Stimulated activated CD8-positive, alpha-beta memory T cell treated with anti-CD3 and anti-CD28 coated beads, Interleukin-2, amount 100 ng/mL, for 48 hours (primary cell): ENCODE measurements at regions not wholly inside any gene's neighbourhood (a gene's known extent, or its start where the extent isn't known, plus 50 kb on each side); places are given as distances from the start of the nearest gene placed in this dataset.

Experiments
- DNase-seq, 2 donors: peaks; one replicate each; pipeline ENCODE4 v3.0.0-alpha.2; 2020; ENCODE audit warnings: low read depth in 2 of 2

- DNase-seq: no peak
Measured at GRCh38 chr1:14189381-14189780, 409.1 kb upstream of the KAZN start.

- no peak for DNase-seq
Measured at GRCh38 chr1:14190508-14190907, 408.0 kb upstream of the KAZN start.

- DNase-seq: no peak
Measured at GRCh38 chr1:14194511-14194910, 404.0 kb upstream of the KAZN start.

- DNase-seq: no peak
Measured at GRCh38 chr1:14205066-14205465, 393.4 kb upstream of the KAZN start.

- no peak for DNase-seq
Measured at GRCh38 chr1:14215151-14215550, 383.3 kb upstream of the KAZN start.

- DNase-seq: no peak
Measured at GRCh38 chr1:14217384-14217783, 381.1 kb upstream of the KAZN start.

- no peak for DNase-seq
Measured at GRCh38 chr1:14220324-14220723, 378.2 kb upstream of the KAZN start.

GRCh38 chr1:14220811-14221210 is 377.7 kb upstream of the KAZN start:
- no peak for DNase-seq

- DNase-seq: no peak
Measured at GRCh38 chr1:14222086-14222485, 376.4 kb upstream of the KAZN start.

GRCh38 chr1:14228677-14229076 is 369.8 kb upstream of the KAZN start:
- no peak for DNase-seq

GRCh38 chr1:14233510-14233909 is 365.0 kb upstream of the KAZN start:
- DNase-seq: no peak

GRCh38 chr1:14236097-14236496 is 362.4 kb upstream of the KAZN start:
- DNase-seq: no peak

GRCh38 chr1:14238472-14239307 is 359.8 kb upstream of the KAZN start:
- DNase-seq: no peak

GRCh38 chr1:14240265-14240664 is 358.2 kb upstream of the KAZN start:
- DNase-seq: no peak

- DNase-seq: no peak
Measured at GRCh38 chr1:14242123-14242522, 356.4 kb upstream of the KAZN start.

- no peak for DNase-seq
Measured at GRCh38 chr1:14242870-14243269, 355.6 kb upstream of the KAZN start.

GRCh38 chr1:14245954-14246353 is 352.5 kb upstream of the KAZN start:
- no peak for DNase-seq

GRCh38 chr1:14246471-14246870 is 352.0 kb upstream of the KAZN start:
- no peak for DNase-seq

GRCh38 chr1:14247666-14248065 is 350.8 kb upstream of the KAZN start:
- no peak for DNase-seq

GRCh38 chr1:14251871-14252270 is 346.6 kb upstream of the KAZN start:
- no peak for DNase-seq

GRCh38 chr1:14253676-14254075 is 344.8 kb upstream of the KAZN start:
- no peak for DNase-seq

GRCh38 chr1:14254251-14254650 is 344.2 kb upstream of the KAZN start:
- DNase-seq: no peak

- DNase-seq: no peak
Measured at GRCh38 chr1:14255233-14255632, 343.3 kb upstream of the KAZN start.

- no peak for DNase-seq
Measured at GRCh38 chr1:14255711-14256110, 342.8 kb upstream of the KAZN start.
